ENCODE measurements at regions not wholly inside any gene's neighbourhood (a gene's known extent, or its start where the extent isn't known, plus 50 kb on each side); places are given as distances from the start of the nearest gene placed in this dataset.

- TF ChIP-seq, protein P1, sequence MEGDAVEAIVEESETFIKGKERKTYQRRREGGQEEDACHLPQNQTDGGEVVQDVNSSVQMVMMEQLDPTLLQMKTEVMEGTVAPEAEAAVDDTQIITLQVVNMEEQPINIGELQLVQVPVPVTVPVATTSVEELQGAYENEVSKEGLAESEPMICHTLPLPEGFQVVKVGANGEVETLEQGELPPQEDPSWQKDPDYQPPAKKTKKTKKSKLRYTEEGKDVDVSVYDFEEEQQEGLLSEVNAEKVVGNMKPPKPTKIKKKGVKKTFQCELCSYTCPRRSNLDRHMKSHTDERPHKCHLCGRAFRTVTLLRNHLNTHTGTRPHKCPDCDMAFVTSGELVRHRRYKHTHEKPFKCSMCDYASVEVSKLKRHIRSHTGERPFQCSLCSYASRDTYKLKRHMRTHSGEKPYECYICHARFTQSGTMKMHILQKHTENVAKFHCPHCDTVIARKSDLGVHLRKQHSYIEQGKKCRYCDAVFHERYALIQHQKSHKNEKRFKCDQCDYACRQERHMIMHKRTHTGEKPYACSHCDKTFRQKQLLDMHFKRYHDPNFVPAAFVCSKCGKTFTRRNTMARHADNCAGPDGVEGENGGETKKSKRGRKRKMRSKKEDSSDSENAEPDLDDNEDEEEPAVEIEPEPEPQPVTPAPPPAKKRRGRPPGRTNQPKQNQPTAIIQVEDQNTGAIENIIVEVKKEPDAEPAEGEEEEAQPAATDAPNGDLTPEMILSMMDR (IDR thresholded peaks at IDR 0.05), result no peak
- TF ChIP-seq POLR2AphosphoS5 (IDR thresholded peaks at IDR 0.05) (no peak), POLR2A (IDR thresholded peaks at IDR 0.05) (no peak)
Observed at GRCh38 chr2:133947057-133947456, 306.8 kb upstream of the MGAT5 start.

Data from gastroesophageal sphincter (tissue), 3 donors.